Lung (tissue), 11 donors: ENCODE measurements at regions not wholly inside any gene's neighbourhood (a gene's known extent, or its start where the extent isn't known, plus 50 kb on each side); places are given as distances from the start of the nearest gene placed in this dataset.
A peak's percentile ranks its signal among the peaks of the same experiment; 100 is the strongest.

Source experiments
- ATAC-seq: fragments of 200-7000 bp; cut with Tn5 transposase; one replicate; pipeline ENCODE4 v1.9.1; 2020; ENCODE audit warnings: moderate number of reproducible peaks; ENCODE audit not compliant: insufficient read depth, low FRiP score
- DNase-seq, 3 donors: peaks; one replicate each; pipeline ENCODE4 v3.0.0-alpha.2; 2013 to 2017
- H3K27ac ChIP-seq, 2 donors: one replicate each; pipeline ENCODE4 v1.5.1; 2013; ENCODE audit warnings: mild to moderate bottlenecking in 2 of 2, moderate library complexity in 2 of 2, control low read depth in 1 of 2, inconsistent platforms in 1 of 2, low read depth in 1 of 2, low read length in 1 of 2
- H3K27me3 ChIP-seq, 3 donors: one replicate each; pipeline ENCODE4 v1.5.1; 2013; ENCODE audit warnings: low read length in 2 of 3; ENCODE audit not compliant: control insufficient read depth in 3 of 3, insufficient read depth in 3 of 3
- H3K36me3 ChIP-seq, 4 donors: one replicate each; pipeline ENCODE4 v1.5.1; 2013; ENCODE audit warnings: low read length in 4 of 4, mild to moderate bottlenecking in 1 of 4, moderate library complexity in 1 of 4; ENCODE audit not compliant: control insufficient read depth in 4 of 4, insufficient read depth in 4 of 4
- H3K4me1 ChIP-seq, 5 donors: one replicate each; pipeline ENCODE4 v1.5.1; 2013; ENCODE audit warnings: low read length in 5 of 5, mild to moderate bottlenecking in 2 of 5, moderate library complexity in 1 of 5; ENCODE audit not compliant: control insufficient read depth in 5 of 5, insufficient read depth in 5 of 5
- H3K4me3 ChIP-seq: one replicate; pipeline ENCODE4 v1.5.1; 2013; ENCODE audit warnings: mild to moderate bottlenecking, control low read depth, moderate library complexity
- H3K9ac ChIP-seq, 2 donors: one replicate each; pipeline ENCODE4 v1.5.1; 2013; ENCODE audit warnings: low read length in 2 of 2, control low read depth in 1 of 2; ENCODE audit not compliant: insufficient read depth in 1 of 2
- H3K9me3 ChIP-seq, 4 donors: one replicate each; pipeline ENCODE4 v1.5.1; 2013; ENCODE audit warnings: low read length in 3 of 4, mild to moderate bottlenecking in 1 of 4, moderate library complexity in 1 of 4; ENCODE audit not compliant: control insufficient read depth in 4 of 4, insufficient read depth in 3 of 4
- CTCF ChIP-seq: IDR thresholded peaks from 2 replicates; pipeline ENCODE4 v1.5.1; 2012; ENCODE audit warnings: mild to moderate bottlenecking; ENCODE audit errors: control extremely low read depth, extremely low read depth
- WGBS, 2 donors: extraction: QIAGEN DNeasy Blood & Tissue Kit; methylation state at CpG; one replicate each; pipeline ENCODE4 v1.1.7; 2013; 5-methylcytosine and 5-hydroxymethylcytosine counted together
- donor health status: control.
- donor health status: control.
- donor health status: Bipolar disorder and iron deficiency.
- donor health status: healthy.
- donor health status: DM: yes; HTN: yes; CAD: no.

- 40 to 49% methylated on average over 15 of the region's 15 CpGs for WGBS, 2 donors
Observed at GRCh38 chr4:38529189-38530115, 134.5 kb upstream of the KLF3 start.

GRCh38 chr4:38530486-38530885 lies 133.5 kb upstream of the KLF3 start:
- no peak for ATAC-seq
- Histone ChIP-seq H3K36me3 (no peaks in the 10 kb centered on the region), H3K9me3 (no peaks in the 10 kb centered on the region), H3K4me1 (peaks cover 0 to 7% (median 2%) of the 10 kb centered on the region in 5 donors), H3K27me3 (no peaks in the 10 kb centered on the region), H3K9ac (no peak overlapping the region), H3K4me3 (no peak overlapping the region), H3K27ac (no peak overlapping the region)
- WGBS, 2 donors, result 32 to 38% methylated on average over 1 of the region's 1 CpG
- DNase-seq, result no peak
- TF ChIP-seq CTCF, result no peak

More at GRCh38 chr4:38529189-38530115, 134.5 kb upstream of the KLF3 start:
- Histone ChIP-seq H3K4me3 (no peak overlapping the region), H3K9me3 (no peaks in the 10 kb centered on the region), H3K27ac (peak overlapping the region; percentile 55 to 95), H3K36me3 (no peaks in the 10 kb centered on the region), H3K4me1 (peaks cover 0 to 7% (median 2%) of the 10 kb centered on the region in 5 donors), H3K9ac (no peak overlapping the region), H3K27me3 (no peaks in the 10 kb centered on the region)
- ATAC-seq, result peak; percentile 70
- DNase-seq, result peak; percentile 22 to 44 (median 24)
- TF ChIP-seq CTCF, result no peak

DNA sequence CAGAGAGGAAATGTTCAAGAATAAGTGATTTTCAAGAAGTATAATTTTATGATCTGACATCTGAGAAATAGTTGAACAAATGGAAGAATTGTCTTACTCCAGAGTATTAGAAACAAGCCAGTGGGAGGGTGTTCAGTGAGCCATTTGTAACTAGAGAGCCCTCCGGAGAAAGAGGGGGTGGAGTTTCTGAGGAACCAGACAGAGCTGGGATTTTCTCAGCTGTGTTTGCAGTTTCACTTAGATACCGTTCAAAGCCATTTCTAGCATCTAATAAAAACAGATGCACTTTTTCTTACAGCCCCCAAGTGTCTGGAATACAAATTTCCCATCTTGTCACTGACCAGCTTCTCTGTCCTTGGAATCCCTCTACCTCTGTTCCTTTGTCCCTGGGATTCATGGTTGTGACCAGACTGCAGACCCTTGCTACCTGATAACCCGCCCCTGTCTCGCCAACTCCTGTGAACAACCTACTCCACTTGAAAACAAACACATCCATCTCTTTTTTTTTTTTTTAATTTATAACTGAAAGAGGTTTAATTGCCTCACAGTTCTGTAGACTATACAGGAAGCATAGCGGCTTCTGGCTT lies 132.8 kb upstream of the KLF3 start:
- Histone ChIP-seq H3K9ac (no peak overlapping the region), H3K4me3 (no peak overlapping the region), H3K27ac (no peak overlapping the region), H3K4me1 (peaks cover 0 to 7% (median 2%) of the 10 kb centered on the region in 5 donors), H3K9me3 (no peaks in the 10 kb centered on the region), H3K27me3 (no peaks in the 10 kb centered on the region), H3K36me3 (no peaks in the 10 kb centered on the region)
- DNase-seq (peak; percentile 51 to 92 (median 80)), ATAC-seq (no peak)
- no peak for TF ChIP-seq CTCF
- WGBS, 2 donors, result 64 to 84% methylated on average over 5 of the region's 5 CpGs
